ENCODE measurements at regions not wholly inside any gene's neighbourhood (a gene's known extent, or its start where the extent isn't known, plus 50 kb on each side); places are given as distances from the start of the nearest gene placed in this dataset.
"Not testable (repeated sequence)": the region's sequence is repeated elsewhere in the genome, so short reads cannot be mapped to it uniquely, and the experiment has no call there.

DNA sequence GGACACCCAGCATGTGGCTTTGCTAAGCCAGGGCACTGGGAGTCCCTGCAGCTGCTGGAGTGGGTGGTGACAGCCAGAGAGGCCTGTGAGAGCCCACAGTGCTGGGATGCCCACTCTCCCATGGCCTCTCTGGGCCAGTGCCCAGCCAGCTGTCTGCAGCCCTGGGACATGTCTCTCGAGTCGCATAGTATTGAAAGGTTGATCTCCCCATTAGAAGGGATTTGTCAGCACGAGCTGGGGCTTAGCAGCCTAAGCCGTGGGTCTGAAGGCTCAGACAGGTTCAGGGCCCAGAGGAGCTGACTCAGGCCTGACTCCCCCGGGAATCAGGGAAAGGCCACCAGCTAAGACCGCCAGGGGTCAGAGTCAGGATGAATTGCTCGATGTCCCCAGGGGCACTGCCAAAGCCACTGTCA is 53.5 kb downstream of the FOXD2 start:
- FAIRE-seq, result no peak
- DNase-seq (ENCODE audit: insufficient read length, low spot score), result no peak

- DNase-seq (ENCODE audit: insufficient read length, low spot score), result no peak
- no peak for FAIRE-seq
These were observed 57.4 kb downstream of the FOXD2 start for GRCh38 chr1:47495176-47495713.

GRCh38 chr1:47498551-47498950 is 60.7 kb downstream of the FOXD2 start:
- DNase-seq (ENCODE audit: insufficient read length, low spot score) (no peak), FAIRE-seq (no peak)

GRCh38 chr1:47501069-47501468 is 63.2 kb downstream of the FOXD2 start:
- FAIRE-seq, result no peak

DNA sequence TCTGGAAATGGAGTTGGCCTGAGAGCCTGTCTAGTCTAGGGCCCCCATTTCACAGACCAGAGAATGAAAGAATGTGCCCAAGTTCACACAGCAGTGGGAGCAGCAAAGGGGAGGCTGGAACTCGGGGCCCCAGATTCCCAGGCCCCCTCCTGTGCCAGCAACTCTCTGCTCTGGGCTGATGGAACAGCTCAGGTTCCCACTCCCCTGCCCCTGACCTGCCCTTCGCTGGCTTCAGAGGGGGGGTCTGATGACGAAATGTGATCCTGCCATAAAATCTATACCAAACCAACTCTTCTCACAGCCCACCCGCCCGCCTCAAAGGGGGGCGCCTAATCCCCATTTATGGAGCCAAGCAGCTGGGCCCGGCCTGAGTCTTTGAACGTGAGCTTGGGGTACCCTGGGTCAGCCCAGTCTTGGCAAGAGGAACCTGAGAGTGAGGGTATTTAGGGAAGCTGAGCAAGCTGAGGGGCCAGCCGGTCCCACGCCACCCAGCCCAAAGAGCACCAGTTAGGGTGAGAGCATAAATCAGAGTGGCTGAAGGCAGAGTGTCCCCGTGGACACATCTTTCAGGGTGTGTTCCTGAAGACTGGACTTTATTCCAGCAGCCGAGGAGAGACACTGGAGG is 65.0 kb downstream of the FOXD2 start:
- DNase-seq (ENCODE audit: insufficient read length, low spot score) (no peak), FAIRE-seq (no peak)

More at GRCh38 chr1:47501069-47501468, 63.2 kb downstream of the FOXD2 start:
- no peak for DNase-seq (ENCODE audit: insufficient read length, low spot score)

GRCh38 chr1:47504840-47505239 is 67.0 kb downstream of the FOXD2 start:
- not testable (repeated sequence) for FAIRE-seq; DNase-seq (ENCODE audit: insufficient read length, low spot score)

- DNase-seq (ENCODE audit: insufficient read length, low spot score) (no peak), FAIRE-seq (no peak)
These were observed 67.4 kb downstream of the FOXD2 start for GRCh38 chr1:47505267-47505666.

- FAIRE-seq (no peak), DNase-seq (ENCODE audit: insufficient read length, low spot score) (no peak)
These were observed 68.2 kb downstream of the FOXD2 start for GRCh38 chr1:47506053-47506452.

GRCh38 chr1:47507144-47507543 is 69.3 kb downstream of the FOXD2 start:
- DNase-seq (ENCODE audit: insufficient read length, low spot score) (no peak), FAIRE-seq (no peak)

DNA sequence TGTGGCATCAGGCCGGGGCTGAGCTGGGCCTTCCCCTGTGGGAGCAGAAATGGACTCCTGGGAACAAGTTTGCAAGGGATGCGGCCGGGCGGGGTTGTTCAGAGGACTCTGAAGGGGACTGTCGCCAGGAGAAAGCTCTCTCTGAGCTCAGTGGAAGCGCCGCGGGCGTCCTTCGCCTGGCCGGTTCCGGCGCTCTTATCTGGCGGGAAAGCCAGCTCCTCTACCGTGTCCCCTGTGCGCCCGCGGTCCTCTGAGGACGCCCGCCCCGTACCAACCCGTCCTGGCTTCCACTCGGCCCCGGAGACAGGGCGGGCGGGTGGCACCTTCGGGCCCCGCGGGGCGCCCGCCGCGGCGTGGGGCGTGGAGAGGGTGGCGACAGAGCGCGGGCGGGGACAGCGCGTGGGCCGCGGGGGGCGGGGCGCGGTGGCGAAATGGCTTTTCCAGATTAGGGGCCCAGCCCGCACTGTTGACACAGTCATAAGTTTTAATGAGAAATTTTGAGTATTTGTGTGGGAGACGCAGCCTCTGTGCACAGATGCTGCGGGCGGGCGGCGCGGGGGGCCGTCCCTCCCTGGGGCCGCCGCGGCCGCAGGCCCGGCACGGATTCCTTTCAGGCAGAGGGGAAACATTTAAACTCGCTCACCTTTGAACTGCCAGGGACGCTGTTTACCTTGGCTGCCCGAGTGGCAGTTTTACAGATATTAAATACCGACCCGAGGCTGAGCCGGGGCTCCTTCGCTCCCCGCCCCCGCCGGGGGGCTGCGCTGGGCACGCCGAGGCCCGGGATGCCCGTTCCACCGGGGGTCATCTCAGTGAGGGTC is 70.2 kb downstream of the FOXD2 start:
- DNase-seq (ENCODE audit: insufficient read length, low spot score) (no peak), FAIRE-seq (no peak)

GRCh38 chr1:47508702-47509431 is 71.0 kb downstream of the FOXD2 start:
- DNase-seq (ENCODE audit: insufficient read length, low spot score), result no peak
- no peak for FAIRE-seq

GRCh38 chr1:47510282-47510811 is 72.5 kb downstream of the FOXD2 start:
- FAIRE-seq (no peak), DNase-seq (ENCODE audit: insufficient read length, low spot score) (no peak)

DNA sequence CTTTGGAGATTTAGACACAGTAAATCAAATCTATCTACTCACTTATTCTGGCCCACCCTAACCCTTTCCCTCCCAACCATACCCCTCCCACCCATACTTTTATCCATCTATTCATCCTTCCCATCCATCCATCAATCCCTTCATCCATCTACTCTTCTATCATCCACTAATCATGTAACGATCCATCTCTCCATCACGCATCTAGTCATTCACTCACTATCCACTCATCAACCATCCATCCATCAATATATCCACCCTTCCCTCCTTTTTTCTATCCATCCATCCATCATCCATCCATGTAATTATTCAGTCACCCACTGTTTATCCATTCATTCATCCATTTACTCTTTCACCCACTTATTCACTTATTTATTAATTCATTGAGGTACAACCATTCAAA is 74.0 kb downstream of the FOXD2 start:
- DNase-seq (ENCODE audit: insufficient read length, low spot score) (no peak), FAIRE-seq (no peak)

DNA sequence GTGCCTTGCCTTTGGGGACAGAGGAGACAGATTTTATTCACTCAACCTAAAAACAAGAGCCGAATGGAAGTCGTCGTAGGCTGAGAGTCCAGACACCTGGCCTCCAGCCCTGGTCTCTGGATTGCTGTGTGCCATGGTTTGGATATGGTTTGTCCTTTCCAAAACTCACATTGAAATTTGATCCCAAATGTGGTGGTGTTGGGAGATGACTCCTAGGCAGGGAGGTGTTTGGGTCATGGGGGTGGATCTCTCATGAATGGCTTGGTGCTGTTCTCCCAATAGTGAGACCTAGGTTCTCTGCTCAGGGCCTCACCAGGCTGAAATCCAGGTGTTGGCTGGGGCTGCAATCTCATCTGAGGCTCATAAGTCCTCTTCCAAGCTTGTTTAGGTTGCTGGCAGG is 75.5 kb downstream of the FOXD2 start:
- FAIRE-seq (no peak), DNase-seq (ENCODE audit: insufficient read length, low spot score) (no peak)

GRCh38 chr1:47514229-47514628 is 76.4 kb downstream of the FOXD2 start:
- DNase-seq (ENCODE audit: insufficient read length, low spot score) (no peak), FAIRE-seq (no peak)

DNA sequence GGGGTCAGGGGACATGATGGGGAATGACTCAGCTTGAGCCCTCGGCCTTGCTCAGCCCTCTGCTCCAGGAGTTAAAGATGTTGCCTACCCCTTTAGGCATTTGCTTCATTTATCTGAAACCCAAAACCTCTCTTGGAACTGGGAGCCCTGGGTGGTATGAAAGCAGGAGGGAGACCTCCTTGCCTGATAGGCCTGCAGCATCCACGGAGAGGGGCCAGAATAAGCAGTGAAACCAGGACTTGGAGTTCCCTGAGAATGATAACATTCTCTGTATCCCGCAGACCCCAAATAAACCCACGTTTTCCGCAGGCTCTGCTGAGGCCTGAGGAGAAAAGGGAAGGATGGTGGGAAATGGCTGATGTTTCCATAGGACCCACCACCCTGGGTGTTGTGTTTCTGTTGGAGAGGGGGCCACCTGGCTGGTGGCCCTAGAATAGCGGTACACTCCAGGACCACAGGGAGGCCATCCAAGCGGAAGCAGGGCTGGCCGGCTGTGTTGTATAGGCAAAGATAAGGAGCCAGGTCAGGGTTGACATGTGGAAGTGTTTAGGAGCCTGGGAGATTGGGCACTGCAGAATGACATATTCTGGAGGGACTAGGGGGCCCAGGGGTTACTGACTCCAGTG is 77.4 kb downstream of the FOXD2 start:
- FAIRE-seq (no peak), DNase-seq (ENCODE audit: insufficient read length, low spot score) (no peak)

GRCh38 chr1:47517946-47518345 is 80.1 kb downstream of the FOXD2 start:
- DNase-seq (ENCODE audit: insufficient read length, low spot score), result no peak
- no peak for FAIRE-seq

GRCh38 chr1:47519491-47519890 is 81.6 kb downstream of the FOXD2 start:
- FAIRE-seq, result no peak
- no peak for DNase-seq (ENCODE audit: insufficient read length, low spot score)

DNA sequence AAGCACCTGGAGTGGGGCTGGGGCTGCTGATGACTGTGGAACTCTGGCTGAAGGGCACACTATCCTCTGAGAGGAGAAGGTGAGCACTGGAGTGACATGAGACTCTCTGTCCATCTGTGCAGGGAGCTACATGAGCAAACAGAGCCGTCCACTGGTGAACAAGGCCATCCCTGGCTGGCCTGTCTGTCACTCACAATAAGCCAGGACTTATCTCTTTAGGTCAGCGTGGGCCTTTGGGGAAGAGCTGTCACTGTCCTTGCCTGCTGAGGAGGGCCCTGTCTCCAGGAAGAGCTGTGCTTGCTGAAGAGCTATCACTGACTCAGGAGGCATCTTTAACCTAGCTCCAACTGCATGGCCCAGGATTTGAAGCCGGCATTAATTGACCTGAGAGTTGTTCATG is 82.1 kb downstream of the FOXD2 start:
- FAIRE-seq, result no peak
- no peak for DNase-seq (ENCODE audit: insufficient read length, low spot score)

GRCh38 chr1:47521034-47521881 is 83.4 kb downstream of the FOXD2 start:
- no peak for DNase-seq (ENCODE audit: insufficient read length, low spot score)
- no peak for FAIRE-seq

Data from GM19239 (cell line).